B cell (primary cell): ENCODE measurements at regions not wholly inside any gene's neighbourhood (a gene's known extent, or its start where the extent isn't known, plus 50 kb on each side); places are given as distances from the start of the nearest gene placed in this dataset.

Experiments
- ATAC-seq: fragments of 200-7000 bp; cut with Tn5 transposase; one replicate; pipeline ENCODE4 v1.10.0; 2021; ENCODE audit warnings: low read depth, mild to moderate bottlenecking, moderate number of reproducible peaks, moderate library complexity
- CTCF ChIA-PET: fragments of 350-600 bp; sonication (Branson Sonifier 250); formaldehyde crosslinking; loops from one replicate; lab custom pipeline; 2021; ENCODE audit warnings: antibody characterized with exemption, inconsistent platforms; lab: Charles Lee
- POLR2A ChIA-PET: fragments of 350-600 bp; sonication (Branson Sonifier 250); formaldehyde crosslinking; loops from one replicate; lab custom pipeline; 2021; ENCODE audit warnings: antibody characterized with exemption; lab: Charles Lee
- DNase-seq: peaks from one replicate; pipeline ENCODE4 v3.0.0; 2013
- H2AFZ ChIP-seq: 2 replicates; pipeline ENCODE4 v1.6.1; 2012; ENCODE audit warnings: mild to moderate bottlenecking, low read depth, low read length; ENCODE audit not compliant: insufficient read depth, poor library complexity, severe bottlenecking
- H3K27ac ChIP-seq, 2 donors: 1 replicate in 1 of 2; 2 replicates in 1 of 2; pipeline ENCODE4 v1.5.1; 2012 to 2013; ENCODE audit warnings: low read length in 2 of 2, mild to moderate bottlenecking in 2 of 2, moderate library complexity in 1 of 2
- H3K27me3 ChIP-seq, 4 experiments: fragments of 200-600 bp in 1 of 4; sonication (generic) in 1 of 4; replicated peaks in 1 of 4; 1 replicate in 2 of 4; 2 replicates in 2 of 4; pipeline versions ENCODE4 v1.6.1 to v1.7.0; 2013 to 2016; ENCODE audit warnings: low read length in 3 of 4, mild to moderate bottlenecking in 2 of 4, mixed read lengths in 1 of 4, moderate library complexity in 1 of 4; ENCODE audit not compliant: insufficient read depth in 4 of 4, control insufficient read depth in 3 of 4; ENCODE audit errors: control extremely low read depth in 1 of 4
- H3K36me3 ChIP-seq, 2 experiments: replicated peaks in 1 of 2; 1 replicate in 1 of 2; 2 replicates in 1 of 2; pipeline versions ENCODE4 v1.6.1 to v1.7.1; 2013; ENCODE audit warnings: low read length in 1 of 2; ENCODE audit not compliant: insufficient read depth in 2 of 2, control insufficient read depth in 1 of 2; ENCODE audit errors: control extremely low read depth in 1 of 2, extremely low read depth in 1 of 2
- H3K4me1 ChIP-seq, 2 donors: fragments of 200-600 bp in 1 of 2; sonication (generic) in 1 of 2; 1 replicate in 1 of 2; 2 replicates in 1 of 2; pipeline versions ENCODE4 v1.5.1 to v1.6.1; 2013 to 2017; ENCODE audit warnings: low read length in 2 of 2; ENCODE audit not compliant: control insufficient read depth in 2 of 2, insufficient read depth in 2 of 2
- H3K4me2 ChIP-seq: replicated peaks from 2 replicates; pipeline ENCODE3; 2012; ENCODE audit warnings: mild to moderate bottlenecking, low read depth, low read length; ENCODE audit not compliant: poor library complexity, severe bottlenecking
- H3K4me3 ChIP-seq, 5 experiments: fragments of 200-600 bp in 1 of 5; sonication (generic) in 1 of 5; 1 replicate in 3 of 5; 2 replicates in 2 of 5; pipeline versions ENCODE4 v1.5.1 to v1.7.0; 2011 to 2016; ENCODE audit warnings: low read length in 4 of 5, mild to moderate bottlenecking in 4 of 5, low read depth in 2 of 5, control low read depth in 1 of 5, moderate library complexity in 1 of 5; ENCODE audit not compliant: insufficient read depth in 1 of 5; ENCODE audit errors: control extremely low read depth in 1 of 5, extremely low read depth in 1 of 5
- H3K79me2 ChIP-seq: fragments of 200-600 bp; sonication (generic); one replicate; pipeline ENCODE4 v1.6.0; 2016; ENCODE audit warnings: low read length; ENCODE audit not compliant: control insufficient read depth, insufficient read depth
- H3K9ac ChIP-seq: fragments of 200-600 bp; sonication (generic); 2 replicates; pipeline ENCODE4 v1.6.1; 2017; ENCODE audit warnings: mild to moderate bottlenecking, low read length, moderate library complexity
- H3K9me3 ChIP-seq, 3 donors: one replicate each; pipeline versions ENCODE4 v1.6.1 to v1.7.1; 2013; ENCODE audit warnings: low read length in 2 of 3; ENCODE audit not compliant: control insufficient read depth in 2 of 3, insufficient read depth in 1 of 3; ENCODE audit errors: control extremely low read depth in 1 of 3
- H4K20me1 ChIP-seq: 2 replicates; pipeline ENCODE4 v1.6.0; 2012; ENCODE audit warnings: mild to moderate bottlenecking, low read length; ENCODE audit not compliant: insufficient read depth, control insufficient read depth, poor library complexity, severe bottlenecking
- H3K27ac Mint-ChIP-seq: one replicate; pipeline ENCODE4 v1.8.0; 2021; ENCODE audit warnings: mixed read lengths
- H3K27me3 Mint-ChIP-seq: one replicate; pipeline ENCODE4 v1.8.0; 2021; ENCODE audit warnings: mixed read lengths
- H3K4me1 Mint-ChIP-seq: one replicate; pipeline ENCODE4 v1.8.0; 2021; ENCODE audit warnings: mixed read lengths
- H3K4me3 Mint-ChIP-seq: one replicate; pipeline ENCODE4 v1.8.0; 2021; ENCODE audit warnings: mixed read lengths
- H3K9me3 Mint-ChIP-seq: one replicate; pipeline ENCODE4 v1.8.0; 2022; ENCODE audit warnings: mixed read lengths; ENCODE audit not compliant: insufficient read depth
- CTCF ChIP-seq: fragments of 200-600 bp; IDR thresholded peaks from one replicate; pipeline ENCODE4 v1.8.0; 2022; ENCODE audit warnings: antibody characterized with exemption, mild to moderate bottlenecking
- EZH2 ChIP-seq: IDR thresholded peaks from 2 replicates; pipeline ENCODE4 v1.6.1; 2012; ENCODE audit warnings: borderline replicate concordance, low read depth, mild to moderate bottlenecking, moderate library complexity, low read length; ENCODE audit not compliant: insufficient read depth, poor library complexity, severe bottlenecking
- WGBS: methylation state at CpG from one replicate; pipeline ENCODE4 v1.1.5; 2013; ENCODE audit warnings: missing lambda C conversion rate; ENCODE audit not compliant: insufficient coverage; 5-methylcytosine and 5-hydroxymethylcytosine counted together
- intact Hi-C: fragments of 100-400 bp; cut with micrococcal nuclease; formaldehyde crosslinking; loops from one replicate; pipeline ENCODE4 v1.10.0; 2022

GRCh38 chrX:16394290-16394689 lies 227.0 kb downstream of the MAGEB17 start:
- WGBS, result no CpG with 5 or more reads among the region's 3 CpGs
- no peaks in the 10 kb centered on the region for H3K36me3 ChIP-seq
- ChIA-PET CTCF (no interaction called here), POLR2A (no interaction called here)
- ATAC-seq, result no peak
- H3K9me3 ChIP-seq, result no peaks in the 10 kb centered on the region
- TF ChIP-seq CTCF (no peak), EZH2 (no peak)
- intact Hi-C loops, result no loop called here
- H3K4me1 ChIP-seq, result no peaks in the 10 kb centered on the region
- H2AFZ ChIP-seq, result no peak overlapping the region
- no peak for DNase-seq
- Mint-ChIP-seq H3K4me1 (no peaks in the 10 kb centered on the region), H3K4me3 (no peak overlapping the region), H3K9me3 (no peaks in the 10 kb centered on the region), H3K27me3 (no peaks in the 10 kb centered on the region), H3K27ac (no peak overlapping the region)
- no peaks in the 10 kb centered on the region for H3K27me3 ChIP-seq
- H3K79me2 ChIP-seq, result no peaks in the 10 kb centered on the region
- no peak overlapping the region for H3K4me3 ChIP-seq
- no peaks in the 10 kb centered on the region for H4K20me1 ChIP-seq
- H3K27ac ChIP-seq, result no peak overlapping the region
- no peak overlapping the region for H3K4me2 ChIP-seq
- H3K9ac ChIP-seq, result no peak overlapping the region

GRCh38 chrX:16403808-16404207 lies 236.5 kb downstream of the MAGEB17 start:
- H3K4me2 ChIP-seq, result no peak overlapping the region
- TF ChIP-seq EZH2, result no peak
- no peak for TF ChIP-seq CTCF
- no peaks in the 10 kb centered on the region for H3K27me3 ChIP-seq
- no CpG with 5 or more reads among the region's 2 CpGs for WGBS
- ATAC-seq (no peak), DNase-seq (no peak)
- no peak overlapping the region for H3K4me3 Mint-ChIP-seq
- H3K27ac Mint-ChIP-seq, result no peak overlapping the region
- no peak overlapping the region for H3K9ac ChIP-seq
- H3K27me3 Mint-ChIP-seq, result no peaks in the 10 kb centered on the region
- H2AFZ ChIP-seq, result no peak overlapping the region
- H3K4me3 ChIP-seq, result no peak overlapping the region
- no peak overlapping the region for H3K27ac ChIP-seq
- H3K36me3 ChIP-seq, result no peaks in the 10 kb centered on the region
- ChIA-PET CTCF (no interaction called here), POLR2A (no interaction called here)
- no peaks in the 10 kb centered on the region for H3K9me3 Mint-ChIP-seq
- no peaks in the 10 kb centered on the region for H4K20me1 ChIP-seq
- H3K4me1 ChIP-seq, result no peaks in the 10 kb centered on the region
- intact Hi-C loops, result no loop called here
- H3K4me1 Mint-ChIP-seq, result no peaks in the 10 kb centered on the region
- no peaks in the 10 kb centered on the region for H3K9me3 ChIP-seq
- no peaks in the 10 kb centered on the region for H3K79me2 ChIP-seq
